GM10266 (cell line): ENCODE measurements at regions not wholly inside any gene's neighbourhood (a gene's known extent, or its start where the extent isn't known, plus 50 kb on each side); places are given as distances from the start of the nearest gene placed in this dataset.

Experiments
- DNase-seq: peaks from one replicate; pipeline ENCODE4 v3.0.0; 2012; ENCODE audit errors: extremely low spot score
- TF ChIP-seq, protein P1 (sequence below): IDR thresholded peaks from 2 replicates; pipeline ENCODE4 v1.5.1; 2012; ENCODE audit warnings: mild to moderate bottlenecking, low read depth; ENCODE audit not compliant: control insufficient read depth, insufficient read depth; ENCODE audit errors: missing control alignments

DNA sequence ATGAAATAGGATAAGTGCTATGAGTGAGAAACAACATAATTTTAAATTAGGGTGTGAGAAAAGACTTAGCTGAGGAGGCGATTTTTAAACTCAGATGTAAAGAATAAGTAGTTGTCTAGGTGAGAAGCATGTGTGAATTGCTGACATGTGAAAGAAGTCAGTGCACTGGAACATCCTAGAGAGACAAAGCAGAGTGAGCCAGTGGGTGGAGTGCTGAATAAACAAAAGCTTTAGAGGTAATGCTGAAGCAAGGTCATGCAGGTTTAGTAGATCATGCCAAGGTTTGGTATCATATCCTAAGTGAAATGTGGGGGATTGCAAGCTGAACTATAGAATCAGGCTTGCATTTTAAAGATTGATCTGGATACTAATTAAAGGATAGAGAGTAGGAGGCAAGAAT is 89.4 kb downstream of the KIF2B start:
- DNase-seq = no peak
- TF ChIP-seq, protein P1, sequence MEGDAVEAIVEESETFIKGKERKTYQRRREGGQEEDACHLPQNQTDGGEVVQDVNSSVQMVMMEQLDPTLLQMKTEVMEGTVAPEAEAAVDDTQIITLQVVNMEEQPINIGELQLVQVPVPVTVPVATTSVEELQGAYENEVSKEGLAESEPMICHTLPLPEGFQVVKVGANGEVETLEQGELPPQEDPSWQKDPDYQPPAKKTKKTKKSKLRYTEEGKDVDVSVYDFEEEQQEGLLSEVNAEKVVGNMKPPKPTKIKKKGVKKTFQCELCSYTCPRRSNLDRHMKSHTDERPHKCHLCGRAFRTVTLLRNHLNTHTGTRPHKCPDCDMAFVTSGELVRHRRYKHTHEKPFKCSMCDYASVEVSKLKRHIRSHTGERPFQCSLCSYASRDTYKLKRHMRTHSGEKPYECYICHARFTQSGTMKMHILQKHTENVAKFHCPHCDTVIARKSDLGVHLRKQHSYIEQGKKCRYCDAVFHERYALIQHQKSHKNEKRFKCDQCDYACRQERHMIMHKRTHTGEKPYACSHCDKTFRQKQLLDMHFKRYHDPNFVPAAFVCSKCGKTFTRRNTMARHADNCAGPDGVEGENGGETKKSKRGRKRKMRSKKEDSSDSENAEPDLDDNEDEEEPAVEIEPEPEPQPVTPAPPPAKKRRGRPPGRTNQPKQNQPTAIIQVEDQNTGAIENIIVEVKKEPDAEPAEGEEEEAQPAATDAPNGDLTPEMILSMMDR = no peak

DNA sequence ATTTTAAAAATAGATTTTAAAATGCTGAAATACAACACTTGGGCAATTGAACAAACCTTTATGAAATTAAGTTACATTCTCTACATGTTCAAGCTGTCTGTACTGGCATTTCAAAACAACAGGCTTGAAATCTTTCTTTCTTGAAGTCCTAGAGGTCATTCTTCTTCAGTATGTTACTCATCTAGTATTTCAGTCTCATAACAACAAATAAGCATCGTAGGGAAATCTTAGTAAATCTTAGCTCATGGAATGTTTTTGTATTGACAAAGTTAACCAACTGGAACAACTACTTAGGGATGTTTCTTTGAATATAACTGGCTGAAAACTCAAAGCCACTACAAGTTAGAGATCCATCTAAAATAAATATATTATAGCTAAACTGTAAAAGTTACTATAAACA is 96.6 kb downstream of the KIF2B start:
- TF ChIP-seq, protein P1 = no peak
- no peak for DNase-seq

DNA sequence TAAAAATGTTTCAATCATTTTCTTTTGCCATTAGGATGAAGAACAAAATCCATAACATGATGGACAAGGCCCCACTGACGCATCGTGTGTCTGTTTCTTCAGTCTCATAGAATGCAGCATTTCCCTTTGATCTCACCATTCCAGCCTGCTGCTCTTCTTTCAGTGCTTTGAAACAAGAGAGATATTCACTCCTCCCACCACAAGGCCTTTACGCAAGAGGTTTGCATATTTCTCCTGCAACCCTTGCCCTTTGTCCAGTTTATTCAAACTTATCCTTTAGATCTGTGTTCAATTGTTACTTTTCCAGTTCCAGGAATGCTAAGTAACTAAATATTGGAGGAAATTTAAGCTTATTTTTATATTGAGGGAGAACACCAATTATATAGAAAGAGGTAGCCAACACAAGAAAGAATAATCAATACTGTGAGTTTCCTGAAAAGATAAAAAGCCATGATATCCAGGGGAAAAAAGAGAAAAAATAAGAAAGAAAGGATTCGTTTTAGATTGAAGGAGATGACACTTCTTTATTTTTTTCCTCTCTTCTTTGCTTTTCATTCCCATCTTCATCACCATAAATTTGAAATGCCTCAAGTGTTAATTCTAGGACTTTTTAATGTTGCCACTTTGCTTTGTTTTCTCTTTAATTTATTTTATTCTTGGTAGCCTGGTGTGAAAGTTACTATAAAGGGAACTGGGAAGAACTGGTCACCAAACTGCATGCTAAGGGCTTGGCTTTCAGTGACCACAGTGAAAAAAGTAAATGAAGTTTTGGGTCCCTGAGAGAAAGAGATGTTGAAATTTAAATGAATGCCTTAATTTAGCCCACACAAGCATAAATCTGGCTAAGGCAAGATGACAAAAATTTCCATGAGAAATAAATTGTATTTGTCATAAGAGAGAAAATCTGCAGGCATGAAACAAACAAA is 102.1 kb downstream of the KIF2B start:
- DNase-seq = no peak
- TF ChIP-seq, protein P1 = no peak

DNA sequence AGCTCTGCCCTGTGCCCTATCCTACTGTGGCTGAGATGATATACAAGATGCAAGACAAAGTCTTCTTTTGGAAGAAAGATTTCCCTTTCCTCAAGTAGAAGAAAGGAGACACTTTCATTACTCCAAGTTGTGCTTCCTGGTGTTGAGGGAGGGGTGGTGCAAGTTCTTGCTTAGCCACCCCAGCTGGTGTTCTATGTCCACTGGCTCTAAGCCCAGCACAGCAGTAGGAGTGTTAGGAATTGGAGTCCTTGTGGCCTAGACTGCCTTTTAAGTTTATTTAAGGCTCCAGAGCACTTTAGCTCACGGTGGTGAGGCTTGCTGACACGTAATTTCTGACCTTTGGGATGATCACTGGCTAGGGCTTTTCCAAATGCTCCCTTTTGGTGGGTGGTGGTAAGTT is 109.7 kb downstream of the KIF2B start:
- no peak for DNase-seq
- TF ChIP-seq, protein P1 = no peak

DNA sequence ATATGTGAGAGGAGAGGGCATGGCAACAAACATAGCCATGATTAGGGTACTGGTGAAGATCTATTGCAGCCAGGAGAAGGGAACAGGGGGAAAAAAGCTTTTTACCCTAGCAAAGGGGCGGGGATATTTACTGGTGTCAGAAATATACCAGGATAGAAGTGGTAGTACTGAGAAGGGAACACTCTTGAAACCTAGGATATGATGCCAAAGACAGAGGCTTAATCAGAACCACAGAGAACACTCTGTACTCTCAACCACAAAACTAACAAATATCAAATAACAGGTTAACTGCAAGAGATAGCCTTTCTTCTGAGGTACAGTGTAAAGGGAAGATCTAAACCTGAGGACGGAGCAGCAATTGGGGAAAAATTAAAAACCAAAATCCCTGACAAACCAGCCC is 112.2 kb downstream of the KIF2B start:
- no peak for DNase-seq
- TF ChIP-seq, protein P1 = no peak

DNA sequence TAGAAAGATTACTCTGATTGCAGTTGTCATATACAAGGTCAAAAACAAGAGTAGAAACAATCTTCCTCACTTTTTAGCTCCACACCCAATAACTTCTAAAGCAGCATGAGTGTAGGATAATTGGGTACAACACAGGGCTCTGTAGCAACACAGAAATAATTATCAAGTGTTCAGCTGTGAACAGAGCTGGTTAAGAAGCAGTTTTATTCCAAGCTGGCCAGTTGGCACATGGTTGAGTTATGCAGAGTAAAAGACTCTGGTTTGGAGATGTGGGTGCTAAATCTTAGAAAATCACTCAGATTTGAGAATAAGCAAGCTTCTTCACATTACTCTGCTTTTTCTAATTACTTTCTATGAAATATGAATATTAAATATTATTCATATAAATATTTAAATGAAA is 118.5 kb downstream of the KIF2B start:
- DNase-seq = no peak
- TF ChIP-seq, protein P1 = no peak

DNA sequence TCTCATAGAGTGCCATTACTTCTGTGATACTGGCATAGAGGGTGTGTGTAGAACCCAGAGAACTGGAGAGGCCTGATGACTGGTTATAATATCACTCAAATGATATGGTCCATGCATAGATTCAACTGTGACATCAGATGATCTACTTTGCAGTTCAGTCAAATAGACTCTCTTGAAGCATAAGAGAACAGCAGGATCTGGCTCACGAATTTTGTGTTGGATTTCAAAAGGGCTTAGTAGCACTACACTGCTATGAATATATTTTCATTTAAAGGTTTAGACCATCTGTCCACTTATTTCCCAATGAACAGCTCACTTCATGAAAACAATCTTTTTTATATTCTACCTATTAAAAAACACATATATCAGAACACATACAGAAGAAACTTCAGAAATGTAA is 119.7 kb downstream of the KIF2B start:
- TF ChIP-seq, protein P1 = no peak
- DNase-seq = no peak
